ENCODE measurements at regions not wholly inside any gene's neighbourhood (a gene's known extent, or its start where the extent isn't known, plus 50 kb on each side); places are given as distances from the start of the nearest gene placed in this dataset.

GRCh38 chr3:161671141-161671540 lies 174.5 kb downstream of the OTOL1 start:
- TF ChIP-seq POLR2A (IDR thresholded peaks at IDR 0.05) (no peak), EP300 (IDR thresholded peaks at IDR 0.05) (no peak)
